ENCODE measurements at regions not wholly inside any gene's neighbourhood (a gene's known extent, or its start where the extent isn't known, plus 50 kb on each side); places are given as distances from the start of the nearest gene placed in this dataset.

- H3K4me3 ChIP-seq, result no peak overlapping the region
- TF ChIP-seq CTCF (IDR thresholded peaks at IDR 0.05), result no peak
- H3K36me3 ChIP-seq, result no peaks in the 10 kb centered on the region
- H3K27me3 ChIP-seq (replicated peaks; ENCODE audit: insufficient read depth), result no peaks in the 10 kb centered on the region
- no peak overlapping the region for H3K27ac ChIP-seq
- no peak for ATAC-seq (ENCODE audit: insufficient number of reproducible peaks, low FRiP score, low read depth)
- no peaks in the 10 kb centered on the region for H3K9me3 ChIP-seq
- DNase-seq (ENCODE audit: low spot score), result no peak
- no peaks in the 10 kb centered on the region for H3K4me1 ChIP-seq (ENCODE audit: control insufficient read depth in 1 of 2, low read depth in 2 of 2)
Measured at GRCh38 chr4:57652779-57653178, 542.6 kb upstream of the IGFBP7 start.

GRCh38 chr4:57640391-57641100 is 530.4 kb upstream of the IGFBP7 start:
- H3K4me1 ChIP-seq (ENCODE audit: control insufficient read depth in 1 of 2, low read depth in 2 of 2), result no peaks in the 10 kb centered on the region
- no peaks in the 10 kb centered on the region for H3K36me3 ChIP-seq
- H3K27me3 ChIP-seq (replicated peaks; ENCODE audit: insufficient read depth), result no peaks in the 10 kb centered on the region
- H3K9me3 ChIP-seq, result no peaks in the 10 kb centered on the region
- ATAC-seq (ENCODE audit: insufficient number of reproducible peaks, low FRiP score, low read depth), result no peak
- no peak overlapping the region for H3K27ac ChIP-seq
- no peak for DNase-seq (ENCODE audit: low spot score)
- TF ChIP-seq CTCF (IDR thresholded peaks at IDR 0.05), result no peak
- H3K4me3 ChIP-seq, result no peak overlapping the region

- H3K27ac ChIP-seq, result no peak overlapping the region
- no peaks in the 10 kb centered on the region for H3K27me3 ChIP-seq (replicated peaks; ENCODE audit: insufficient read depth)
- no peak for TF ChIP-seq CTCF (IDR thresholded peaks at IDR 0.05)
- H3K4me3 ChIP-seq, result no peak overlapping the region
- DNase-seq (ENCODE audit: low spot score), result no peak
- H3K9me3 ChIP-seq, result no peaks in the 10 kb centered on the region
- H3K4me1 ChIP-seq (ENCODE audit: control insufficient read depth in 1 of 2, low read depth in 2 of 2), result no peaks in the 10 kb centered on the region
- ATAC-seq (ENCODE audit: insufficient number of reproducible peaks, low FRiP score, low read depth), result no peak
- H3K36me3 ChIP-seq, result no peaks in the 10 kb centered on the region
Measured at GRCh38 chr4:57639561-57640382, 529.6 kb upstream of the IGFBP7 start.

GRCh38 chr4:57635910-57636309 is 525.7 kb upstream of the IGFBP7 start:
- no peaks in the 10 kb centered on the region for H3K4me1 ChIP-seq (ENCODE audit: control insufficient read depth in 1 of 2, low read depth in 2 of 2)
- DNase-seq (ENCODE audit: low spot score), result no peak
- TF ChIP-seq CTCF (IDR thresholded peaks at IDR 0.05), result no peak
- ATAC-seq (ENCODE audit: insufficient number of reproducible peaks, low FRiP score, low read depth), result no peak
- H3K27ac ChIP-seq, result no peak overlapping the region
- H3K4me3 ChIP-seq, result no peak overlapping the region
- H3K27me3 ChIP-seq (replicated peaks; ENCODE audit: insufficient read depth), result no peaks in the 10 kb centered on the region
- no peaks in the 10 kb centered on the region for H3K36me3 ChIP-seq
- H3K9me3 ChIP-seq, result no peaks in the 10 kb centered on the region

GRCh38 chr4:57633212-57633859 is 523.2 kb upstream of the IGFBP7 start:
- Histone ChIP-seq H3K4me3 (no peak overlapping the region), H3K4me1 (ENCODE audit: control insufficient read depth in 1 of 2, low read depth in 2 of 2) (no peaks in the 10 kb centered on the region), H3K36me3 (no peaks in the 10 kb centered on the region), H3K27me3 (replicated peaks; ENCODE audit: insufficient read depth) (no peaks in the 10 kb centered on the region), H3K9me3 (no peaks in the 10 kb centered on the region), H3K27ac (no peak overlapping the region)
- DNase-seq (ENCODE audit: low spot score) (no peak), ATAC-seq (ENCODE audit: insufficient number of reproducible peaks, low FRiP score, low read depth) (no peak)
- no peak for TF ChIP-seq CTCF (IDR thresholded peaks at IDR 0.05)

Measured in thoracic aorta (tissue), 2 donors.